DMS79 treated with DMSO at 0.1 percent for 48 hours (cell line): ENCODE measurements at regions not wholly inside any gene's neighbourhood (a gene's known extent, or its start where the extent isn't known, plus 50 kb on each side); places are given as distances from the start of the nearest gene placed in this dataset.
"Not testable (repeated sequence)": the region's sequence is repeated elsewhere in the genome, so short reads cannot be mapped to it uniquely, and the experiment has no call there.

Experiments
- DNase-seq: peaks from one replicate; lab custom pipeline; 2025; lab: John Stamatoyannopoulos, UW

DNA sequence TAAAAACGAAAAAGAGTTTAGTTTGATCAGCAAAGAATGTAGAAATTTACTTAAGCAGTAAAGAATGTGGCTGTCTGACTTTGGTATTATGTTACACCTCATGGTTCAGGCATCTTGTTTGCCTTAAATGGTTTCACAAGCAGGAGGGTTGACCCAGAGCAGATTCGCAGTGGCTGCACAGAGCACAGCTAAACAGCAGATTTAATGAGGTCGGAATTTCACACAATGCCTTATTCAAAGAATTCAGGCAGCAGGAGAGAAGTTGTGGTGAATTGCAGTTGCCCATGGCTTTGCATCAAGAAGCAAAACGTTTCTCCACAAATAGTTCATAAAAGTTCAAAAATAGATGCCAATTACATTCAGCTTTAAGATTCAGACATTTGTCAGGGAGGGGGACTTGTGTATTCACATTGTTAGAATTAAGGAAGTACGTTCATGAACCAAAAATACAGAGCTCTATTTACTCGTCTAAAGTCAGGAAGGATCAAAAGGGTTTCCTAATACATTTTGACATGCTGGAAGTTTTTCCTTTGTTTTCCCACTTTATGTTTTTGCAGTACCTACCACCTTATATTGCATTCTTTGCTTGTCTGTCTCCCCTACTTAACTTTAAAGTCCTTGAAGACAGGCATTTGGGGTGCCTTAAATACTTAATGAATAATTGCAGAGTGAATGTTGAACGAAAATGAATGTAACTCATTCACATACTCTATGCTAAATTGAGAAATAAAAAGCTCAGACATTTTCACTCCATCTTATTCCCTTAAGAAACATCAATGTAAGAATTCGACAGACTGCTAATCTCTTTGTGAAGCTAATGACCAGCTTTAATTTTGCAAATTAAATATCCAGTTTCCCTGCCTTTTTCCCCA is 1163.6 kb upstream of the CITED2 start:
- no peak for DNase-seq

GRCh38 chr6:140537211-140537610 is 1162.8 kb upstream of the CITED2 start:
- DNase-seq = no peak

DNA sequence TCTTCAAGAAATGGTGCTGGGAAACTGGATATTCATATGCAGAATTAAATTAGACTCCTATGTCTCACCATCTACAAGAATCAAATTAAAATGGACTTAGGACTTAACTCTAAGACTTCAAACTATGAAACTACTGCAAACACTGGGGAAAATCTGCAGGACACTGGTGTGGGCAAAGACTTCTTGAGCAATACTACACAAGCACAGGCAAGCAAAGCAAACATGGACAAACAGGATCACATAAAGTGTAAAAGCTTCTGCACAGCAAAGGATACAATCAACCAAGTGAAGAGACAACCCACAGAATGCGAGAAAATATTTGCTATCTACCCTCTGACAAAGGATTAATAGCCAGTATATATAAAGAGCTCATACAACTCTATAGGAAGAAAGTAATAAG is 1161.1 kb upstream of the CITED2 start:
- DNase-seq = no peak

DNA sequence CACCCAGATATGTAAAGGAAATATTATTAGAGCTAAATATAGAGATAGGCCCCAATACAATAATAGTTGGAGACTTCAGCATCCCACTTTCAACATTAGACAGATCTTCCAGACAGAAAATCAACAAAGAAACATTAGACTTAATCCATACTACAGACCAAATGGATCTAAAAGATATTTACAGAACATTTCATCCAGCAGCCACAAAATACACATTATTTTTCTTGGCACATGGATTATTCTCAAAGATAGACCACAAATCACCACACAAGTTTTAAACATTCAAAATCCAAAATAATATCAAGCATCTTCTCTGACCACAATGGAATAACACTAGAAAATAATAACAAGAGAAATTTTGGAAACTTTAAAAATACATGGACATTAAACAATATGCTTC is 1159.1 kb upstream of the CITED2 start:
- no peak for DNase-seq

- no peak for DNase-seq
These were observed 1130.3 kb upstream of the CITED2 start for GRCh38 chr6:140504776-140505175.

DNA sequence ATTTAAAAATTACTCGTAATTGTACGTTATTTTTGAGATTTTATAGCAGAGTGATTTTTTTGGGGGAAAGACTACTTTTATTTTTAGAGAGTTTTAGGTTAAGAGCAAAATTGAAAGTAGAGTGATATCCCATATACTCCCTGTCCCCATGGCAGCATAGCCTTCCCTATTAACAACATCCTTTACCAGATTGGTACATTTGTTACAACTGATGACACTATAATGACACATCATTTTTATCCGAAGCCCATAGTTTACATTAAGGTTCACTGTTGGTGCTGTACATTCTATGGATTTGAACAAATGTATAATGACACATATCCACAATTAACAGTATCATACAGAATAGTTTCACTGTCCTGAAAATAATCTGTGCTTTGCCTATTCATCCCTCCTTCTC is 1126.4 kb upstream of the CITED2 start:
- DNase-seq = no peak

DNA sequence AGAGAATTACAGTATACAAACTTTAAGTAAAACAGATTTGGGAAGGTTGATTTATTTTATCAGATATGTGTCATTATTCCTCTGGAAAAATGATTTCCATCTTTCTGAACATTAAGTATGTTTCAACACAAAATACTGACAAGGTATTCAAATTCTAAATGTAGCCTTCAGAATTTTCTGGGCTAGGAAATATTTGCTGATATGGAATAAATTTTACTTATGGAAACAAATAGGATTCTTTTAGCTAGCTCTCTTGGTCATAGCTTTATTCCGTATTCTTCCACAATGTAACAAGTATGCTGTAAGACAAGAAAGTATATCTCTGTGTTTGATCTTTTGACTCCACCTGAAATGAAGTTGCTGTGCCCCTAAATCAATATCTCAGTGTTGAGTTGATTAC is 1125.2 kb upstream of the CITED2 start:
- DNase-seq = no peak

GRCh38 chr6:140494321-140495108 is 1120.1 kb upstream of the CITED2 start:
- DNase-seq = no peak

GRCh38 chr6:140493470-140493869 is 1119.0 kb upstream of the CITED2 start:
- DNase-seq = not testable (repeated sequence)

DNA sequence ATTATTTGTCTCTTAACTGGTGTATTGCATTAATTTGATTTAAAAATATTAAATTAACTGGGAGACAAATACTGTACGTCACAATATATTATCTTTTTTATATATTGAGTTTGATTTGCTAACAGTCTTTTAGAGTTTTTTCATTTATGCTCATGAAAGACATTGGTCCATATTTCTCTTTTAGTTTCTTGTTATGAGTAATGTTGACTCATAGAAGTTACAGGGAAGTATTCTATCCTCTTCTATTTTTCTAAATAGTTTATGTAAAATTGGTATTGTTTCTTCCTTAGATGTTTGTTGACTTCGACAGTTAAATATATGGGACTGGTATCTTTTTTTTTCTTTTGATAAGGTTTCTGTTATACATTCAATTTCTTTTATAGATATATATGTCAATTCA is 1115.6 kb upstream of the CITED2 start:
- DNase-seq = no peak

GRCh38 chr6:140487586-140487985 is 1113.1 kb upstream of the CITED2 start:
- DNase-seq = no peak

DNA sequence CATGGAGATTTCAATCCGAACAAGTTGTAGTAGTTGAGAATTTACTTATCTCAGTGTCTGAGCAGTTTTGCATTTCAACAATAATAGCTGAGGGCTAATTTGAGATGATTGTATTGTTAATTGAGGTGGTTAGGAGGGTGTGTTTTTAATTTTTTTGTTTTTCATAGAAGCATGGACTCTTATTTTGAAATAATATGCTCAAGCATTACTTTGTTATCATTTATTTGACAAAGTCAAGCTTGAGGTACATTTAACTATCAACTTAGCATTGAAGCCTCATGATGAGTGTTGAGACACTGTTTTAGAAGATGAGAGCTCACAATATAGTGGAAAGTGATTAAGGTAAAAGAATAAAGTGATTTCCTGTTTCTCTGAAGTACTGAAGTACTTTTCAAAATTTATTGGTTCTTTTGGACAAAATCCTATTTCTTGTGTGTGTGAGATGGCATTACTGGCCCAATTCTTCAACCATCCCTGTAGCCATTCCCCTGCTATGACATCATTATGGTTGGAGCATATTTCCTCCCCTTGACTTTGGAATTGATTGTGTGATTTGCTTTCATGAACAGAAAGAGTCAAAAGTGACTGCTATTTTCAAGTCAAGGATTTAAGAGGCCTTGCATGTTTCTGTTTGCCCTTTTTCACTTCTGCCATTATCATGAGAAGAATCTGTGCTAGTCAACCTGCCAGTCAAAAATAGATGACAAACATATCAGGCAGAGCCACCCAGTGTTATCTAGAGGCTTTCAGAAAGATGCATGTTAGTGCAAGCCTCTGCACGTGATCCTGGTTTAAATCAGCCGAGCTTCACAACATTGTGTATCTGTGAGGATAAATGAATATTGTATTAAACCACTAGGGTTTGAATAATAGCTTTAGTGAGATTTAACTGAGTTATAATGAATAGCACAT is 1112.3 kb upstream of the CITED2 start:
- DNase-seq = no peak

GRCh38 chr6:140485740-140486449 is 1111.4 kb upstream of the CITED2 start:
- no peak for DNase-seq

- no peak for DNase-seq
These were observed 1106.4 kb upstream of the CITED2 start for GRCh38 chr6:140480852-140481251.

GRCh38 chr6:140478631-140479030 is 1104.2 kb upstream of the CITED2 start:
- DNase-seq = no peak

DNA sequence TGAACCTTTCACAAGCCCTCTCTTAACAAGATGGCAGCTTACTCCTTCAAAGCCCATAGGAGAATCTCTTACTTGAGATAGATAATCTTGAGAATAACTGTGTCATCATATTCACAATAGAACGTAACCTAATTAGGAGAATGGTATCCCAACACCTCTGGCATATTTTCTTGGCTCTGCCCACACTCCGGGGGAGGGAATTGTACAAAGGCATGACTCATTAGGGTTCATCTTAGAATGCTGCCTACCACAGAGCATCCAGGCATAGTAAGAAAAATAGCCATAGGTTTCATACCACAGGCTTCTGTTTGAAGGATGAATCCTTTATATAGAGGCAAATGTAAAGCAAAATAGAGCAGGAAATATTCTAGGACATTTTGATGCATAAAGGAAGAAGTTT is 1100.6 kb upstream of the CITED2 start:
- DNase-seq = no peak

- no peak for DNase-seq
These were observed 1090.3 kb upstream of the CITED2 start for GRCh38 chr6:140464720-140465119.

DNA sequence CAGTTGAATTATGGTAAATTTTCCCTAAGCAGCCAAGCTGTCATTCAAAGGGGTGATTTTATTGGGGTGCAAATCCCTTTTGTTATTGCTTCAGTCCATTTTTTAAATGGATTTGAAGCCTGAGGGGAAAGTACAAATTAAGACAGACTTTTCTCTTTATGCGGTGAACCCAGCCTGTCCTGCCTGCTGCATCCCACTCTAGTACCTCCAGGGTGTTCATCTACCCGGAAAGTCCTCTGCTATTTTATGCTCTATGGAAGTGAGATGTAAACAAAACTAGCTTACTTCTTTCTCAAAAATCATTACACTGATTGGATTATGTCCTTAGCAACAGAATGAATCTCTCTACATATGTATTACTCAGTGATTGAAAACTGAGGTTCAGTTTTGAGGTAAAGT is 1088.9 kb upstream of the CITED2 start:
- peak; percentile 17 for DNase-seq

DNA sequence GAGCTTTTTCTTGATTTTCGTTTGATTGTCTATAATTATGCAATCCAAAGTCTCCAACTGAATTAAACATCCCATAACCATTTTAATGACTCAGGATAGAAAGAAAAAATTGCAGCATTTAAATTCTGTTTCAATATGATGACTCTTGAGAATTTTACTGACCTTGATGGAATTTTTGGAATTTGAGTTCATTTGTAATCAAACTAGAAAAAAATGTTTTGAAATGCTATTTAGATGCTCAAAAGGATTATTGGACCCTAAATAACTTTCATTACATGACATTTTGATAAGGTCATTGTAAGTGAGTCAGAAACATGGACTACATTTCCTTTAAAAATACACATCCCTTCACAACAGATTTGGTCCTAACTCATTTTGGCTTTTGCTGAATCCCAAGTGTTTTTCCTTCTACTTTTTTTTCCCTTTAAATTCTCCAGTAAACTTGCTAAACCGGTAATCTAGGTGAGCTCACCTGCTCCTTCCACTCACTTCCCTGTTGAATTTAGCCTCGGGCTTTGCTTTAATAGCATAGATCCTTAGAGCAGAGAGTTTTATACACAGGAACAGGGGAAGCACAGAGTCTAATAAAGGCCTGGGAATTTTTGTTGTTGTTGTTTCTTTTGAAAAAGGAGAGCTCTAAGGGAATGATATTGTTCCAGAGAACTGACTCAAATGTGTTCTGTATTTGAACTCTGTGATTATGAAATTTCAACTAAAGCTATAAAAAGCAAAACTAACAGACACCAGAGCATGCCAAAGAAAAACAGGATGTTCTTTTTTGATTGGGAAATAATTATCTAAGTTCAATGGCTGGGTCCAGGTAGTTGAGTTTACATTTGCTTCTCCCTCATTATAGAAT is 1088.2 kb upstream of the CITED2 start:
- DNase-seq = peak; percentile 77

- DNase-seq = no peak
These were observed 1087.6 kb upstream of the CITED2 start for GRCh38 chr6:140462076-140462452.

GRCh38 chr6:140460267-140460666 is 1085.8 kb upstream of the CITED2 start:
- no peak for DNase-seq
